RWPE1 (cell line): ENCODE measurements at regions not wholly inside any gene's neighbourhood (a gene's known extent, or its start where the extent isn't known, plus 50 kb on each side); places are given as distances from the start of the nearest gene placed in this dataset.

Experiments
- CTCF ChIA-PET: fragments of 350-600 bp; sonication (Branson Sonifier 250); formaldehyde crosslinking; extraction: SDS; loops from one replicate; lab custom pipeline; 2021; lab: Yijun Ruan, JAX
- POLR2A ChIA-PET: fragments of 400-600 bp; formaldehyde crosslinking; extraction: SDS; loops from one replicate; lab custom pipeline; 2020; ENCODE audit warnings: antibody characterized with exemption; ENCODE audit not compliant: low non-redundant PET; lab: Yijun Ruan, JAX
- DNase-seq: peaks from one replicate; pipeline ENCODE4 v3.0.0; 2012; ENCODE audit warnings: low spot score
- H3K27ac ChIP-seq: fragments of 450-650 bp; 2 replicates; pipeline ENCODE4 v1.5.1; 2017
- TF ChIP-seq, protein P1 (sequence below): fragments of 450-650 bp; conservative IDR thresholded peaks from 2 replicates; pipeline ENCODE4 v1.5.1; 2017; ENCODE audit warnings: low read depth, mild to moderate bottlenecking

DNA sequence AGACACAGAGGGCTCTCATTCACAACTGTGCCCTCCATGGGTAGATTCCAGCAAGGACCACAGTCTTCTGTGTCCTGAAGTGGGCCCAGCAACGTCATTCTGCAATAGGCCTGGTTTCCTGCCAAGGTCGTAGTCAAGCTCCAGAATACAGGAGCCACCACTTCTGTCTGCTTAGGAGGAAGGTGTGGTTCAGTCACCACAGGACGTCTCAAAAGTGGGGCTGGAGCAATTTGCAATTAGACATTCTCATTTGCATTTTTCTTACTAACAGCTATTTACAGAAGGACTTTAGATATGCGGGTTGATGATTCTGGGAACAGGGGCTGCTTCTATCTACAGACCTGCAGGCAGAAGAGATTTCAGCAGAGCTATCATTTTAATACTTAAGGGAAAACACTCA lies 58.7 kb upstream of the MYRIP start:
- ChIA-PET POLR2A (no interaction called here), CTCF (interaction anchor here (0.7 kb wide), 1 partner anchor 32 kb away, joined by 3 read pairs; no protein-coding TSS in a partner anchor)
- no peak for DNase-seq
- no peak overlapping the region for H3K27ac ChIP-seq
- TF ChIP-seq, protein P1, sequence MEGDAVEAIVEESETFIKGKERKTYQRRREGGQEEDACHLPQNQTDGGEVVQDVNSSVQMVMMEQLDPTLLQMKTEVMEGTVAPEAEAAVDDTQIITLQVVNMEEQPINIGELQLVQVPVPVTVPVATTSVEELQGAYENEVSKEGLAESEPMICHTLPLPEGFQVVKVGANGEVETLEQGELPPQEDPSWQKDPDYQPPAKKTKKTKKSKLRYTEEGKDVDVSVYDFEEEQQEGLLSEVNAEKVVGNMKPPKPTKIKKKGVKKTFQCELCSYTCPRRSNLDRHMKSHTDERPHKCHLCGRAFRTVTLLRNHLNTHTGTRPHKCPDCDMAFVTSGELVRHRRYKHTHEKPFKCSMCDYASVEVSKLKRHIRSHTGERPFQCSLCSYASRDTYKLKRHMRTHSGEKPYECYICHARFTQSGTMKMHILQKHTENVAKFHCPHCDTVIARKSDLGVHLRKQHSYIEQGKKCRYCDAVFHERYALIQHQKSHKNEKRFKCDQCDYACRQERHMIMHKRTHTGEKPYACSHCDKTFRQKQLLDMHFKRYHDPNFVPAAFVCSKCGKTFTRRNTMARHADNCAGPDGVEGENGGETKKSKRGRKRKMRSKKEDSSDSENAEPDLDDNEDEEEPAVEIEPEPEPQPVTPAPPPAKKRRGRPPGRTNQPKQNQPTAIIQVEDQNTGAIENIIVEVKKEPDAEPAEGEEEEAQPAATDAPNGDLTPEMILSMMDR = no peak

- H3K27ac ChIP-seq = no peak overlapping the region
- POLR2A ChIA-PET = no interaction called here
- CTCF ChIA-PET = interaction anchor here (0.7 kb wide), 1 partner anchor 31 kb away, joined by 3 read pairs; no protein-coding TSS in a partner anchor
- TF ChIP-seq, protein P1 = no peak
- DNase-seq = no peak
Measured at GRCh38 chr3:39751286-39751685, 58.1 kb upstream of the MYRIP start.

- TF ChIP-seq, protein P1 = no peak
- CTCF ChIA-PET = interaction anchor here (0.6 kb wide), 1 partner anchor 305 kb away, joined by 4 read pairs; no protein-coding TSS in a partner anchor
- POLR2A ChIA-PET = no interaction called here
- no peak overlapping the region for H3K27ac ChIP-seq
- no peak for DNase-seq
Measured at GRCh38 chr3:39752019-39752637, 57.3 kb upstream of the MYRIP start.

GRCh38 chr3:39752751-39753150 lies 56.7 kb upstream of the MYRIP start:
- DNase-seq = no peak
- H3K27ac ChIP-seq = no peak overlapping the region
- TF ChIP-seq, protein P1 = no peak
- CTCF ChIA-PET = no interaction called here
- POLR2A ChIA-PET = no interaction called here

DNA sequence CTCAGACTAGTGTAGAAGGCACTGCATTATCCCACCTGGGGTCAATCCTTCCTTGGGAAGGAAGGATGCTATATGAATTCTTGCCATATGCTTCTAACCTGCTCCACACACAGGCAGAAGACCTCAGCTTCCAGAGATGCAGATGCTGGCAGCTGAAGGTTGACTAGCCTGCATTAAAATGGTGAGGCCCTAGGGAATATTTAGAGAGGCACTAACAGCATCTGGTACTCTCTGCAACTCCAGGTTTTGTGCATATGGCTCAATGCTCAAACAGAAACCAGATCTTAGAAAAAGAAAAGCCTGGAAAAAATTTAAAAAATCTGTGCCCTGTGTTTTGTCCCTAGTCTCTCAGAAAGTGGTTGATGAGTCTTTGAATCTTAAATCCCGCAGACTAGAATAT lies 56.0 kb upstream of the MYRIP start:
- POLR2A ChIA-PET = no interaction called here
- H3K27ac ChIP-seq = no peak overlapping the region
- CTCF ChIA-PET = no interaction called here
- DNase-seq = no peak
- TF ChIP-seq, protein P1 = no peak

GRCh38 chr3:39754549-39754948 lies 54.9 kb upstream of the MYRIP start:
- ChIA-PET CTCF (no interaction called here), POLR2A (no interaction called here)
- TF ChIP-seq, protein P1 = no peak
- H3K27ac ChIP-seq = no peak overlapping the region
- DNase-seq = no peak
